ENCODE measurements at regions not wholly inside any gene's neighbourhood (a gene's known extent, or its start where the extent isn't known, plus 50 kb on each side); places are given as distances from the start of the nearest gene placed in this dataset.

DNA sequence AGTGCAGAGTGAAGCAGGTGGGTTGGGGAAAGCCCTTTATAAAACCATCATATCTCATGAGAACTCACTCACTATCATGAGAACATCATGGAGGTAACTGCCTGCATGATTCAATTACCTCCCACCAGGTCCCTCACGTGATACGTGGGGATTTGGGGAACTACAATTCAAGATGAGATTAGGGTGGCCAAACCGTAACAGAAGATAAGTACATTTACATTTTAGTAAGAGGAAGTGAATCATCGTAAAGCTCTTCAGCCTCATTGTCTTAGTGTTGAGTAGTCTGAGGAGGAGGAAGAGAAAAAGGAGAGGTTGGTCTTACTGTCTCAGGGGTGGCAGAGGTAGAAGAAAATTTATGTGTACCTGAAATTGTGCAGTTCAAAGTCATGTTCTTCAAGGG lies 1053.4 kb upstream of the ADGRL4 start:
- TF ChIP-seq GABPA (IDR thresholded peaks at IDR 0.05 in 1 of 2, conservative IDR thresholded peaks at IDR 0.05 in 1 of 2) = no peak
- TF ChIP-seq, protein P1, sequence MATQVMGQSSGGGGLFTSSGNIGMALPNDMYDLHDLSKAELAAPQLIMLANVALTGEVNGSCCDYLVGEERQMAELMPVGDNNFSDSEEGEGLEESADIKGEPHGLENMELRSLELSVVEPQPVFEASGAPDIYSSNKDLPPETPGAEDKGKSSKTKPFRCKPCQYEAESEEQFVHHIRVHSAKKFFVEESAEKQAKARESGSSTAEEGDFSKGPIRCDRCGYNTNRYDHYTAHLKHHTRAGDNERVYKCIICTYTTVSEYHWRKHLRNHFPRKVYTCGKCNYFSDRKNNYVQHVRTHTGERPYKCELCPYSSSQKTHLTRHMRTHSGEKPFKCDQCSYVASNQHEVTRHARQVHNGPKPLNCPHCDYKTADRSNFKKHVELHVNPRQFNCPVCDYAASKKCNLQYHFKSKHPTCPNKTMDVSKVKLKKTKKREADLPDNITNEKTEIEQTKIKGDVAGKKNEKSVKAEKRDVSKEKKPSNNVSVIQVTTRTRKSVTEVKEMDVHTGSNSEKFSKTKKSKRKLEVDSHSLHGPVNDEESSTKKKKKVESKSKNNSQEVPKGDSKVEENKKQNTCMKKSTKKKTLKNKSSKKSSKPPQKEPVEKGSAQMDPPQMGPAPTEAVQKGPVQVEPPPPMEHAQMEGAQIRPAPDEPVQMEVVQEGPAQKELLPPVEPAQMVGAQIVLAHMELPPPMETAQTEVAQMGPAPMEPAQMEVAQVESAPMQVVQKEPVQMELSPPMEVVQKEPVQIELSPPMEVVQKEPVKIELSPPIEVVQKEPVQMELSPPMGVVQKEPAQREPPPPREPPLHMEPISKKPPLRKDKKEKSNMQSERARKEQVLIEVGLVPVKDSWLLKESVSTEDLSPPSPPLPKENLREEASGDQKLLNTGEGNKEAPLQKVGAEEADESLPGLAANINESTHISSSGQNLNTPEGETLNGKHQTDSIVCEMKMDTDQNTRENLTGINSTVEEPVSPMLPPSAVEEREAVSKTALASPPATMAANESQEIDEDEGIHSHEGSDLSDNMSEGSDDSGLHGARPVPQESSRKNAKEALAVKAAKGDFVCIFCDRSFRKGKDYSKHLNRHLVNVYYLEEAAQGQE (IDR thresholded peaks at IDR 0.05) = no peak
- TF ChIP-seq FOXA1 (IDR thresholded peaks at IDR 0.05) = no peak
- TF ChIP-seq YY1 (IDR thresholded peaks at IDR 0.05) = no peak
- no peak for TF ChIP-seq RAD21 (IDR thresholded peaks at IDR 0.05)
- no peak for TF ChIP-seq EGR1 (IDR thresholded peaks at IDR 0.05; ENCODE audit: low read depth in 2 of 2)
- no peak for TF ChIP-seq FOXA2 (IDR thresholded peaks at IDR 0.05)
- no peak for TF ChIP-seq RXRA (IDR thresholded peaks at IDR 0.05)
- TF ChIP-seq, protein P2, sequence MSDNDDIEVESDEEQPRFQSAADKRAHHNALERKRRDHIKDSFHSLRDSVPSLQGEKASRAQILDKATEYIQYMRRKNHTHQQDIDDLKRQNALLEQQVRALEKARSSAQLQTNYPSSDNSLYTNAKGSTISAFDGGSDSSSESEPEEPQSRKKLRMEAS (IDR thresholded peaks at IDR 0.05) = no peak
- TF ChIP-seq, protein P3, sequence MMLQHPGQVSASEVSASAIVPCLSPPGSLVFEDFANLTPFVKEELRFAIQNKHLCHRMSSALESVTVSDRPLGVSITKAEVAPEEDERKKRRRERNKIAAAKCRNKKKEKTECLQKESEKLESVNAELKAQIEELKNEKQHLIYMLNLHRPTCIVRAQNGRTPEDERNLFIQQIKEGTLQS (IDR thresholded peaks at IDR 0.05) = no peak
- no peak for TF ChIP-seq HNF4G (IDR thresholded peaks at IDR 0.05)
- TF ChIP-seq, protein P4, sequence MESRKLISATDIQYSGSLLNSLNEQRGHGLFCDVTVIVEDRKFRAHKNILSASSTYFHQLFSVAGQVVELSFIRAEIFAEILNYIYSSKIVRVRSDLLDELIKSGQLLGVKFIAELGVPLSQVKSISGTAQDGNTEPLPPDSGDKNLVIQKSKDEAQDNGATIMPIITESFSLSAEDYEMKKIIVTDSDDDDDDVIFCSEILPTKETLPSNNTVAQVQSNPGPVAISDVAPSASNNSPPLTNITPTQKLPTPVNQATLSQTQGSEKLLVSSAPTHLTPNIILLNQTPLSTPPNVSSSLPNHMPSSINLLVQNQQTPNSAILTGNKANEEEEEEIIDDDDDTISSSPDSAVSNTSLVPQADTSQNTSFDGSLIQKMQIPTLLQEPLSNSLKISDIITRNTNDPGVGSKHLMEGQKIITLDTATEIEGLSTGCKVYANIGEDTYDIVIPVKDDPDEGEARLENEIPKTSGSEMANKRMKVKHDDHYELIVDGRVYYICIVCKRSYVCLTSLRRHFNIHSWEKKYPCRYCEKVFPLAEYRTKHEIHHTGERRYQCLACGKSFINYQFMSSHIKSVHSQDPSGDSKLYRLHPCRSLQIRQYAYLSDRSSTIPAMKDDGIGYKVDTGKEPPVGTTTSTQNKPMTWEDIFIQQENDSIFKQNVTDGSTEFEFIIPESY (IDR thresholded peaks at IDR 0.05) = no peak
- TF ChIP-seq SP1 (IDR thresholded peaks at IDR 0.05) = no peak
- TF ChIP-seq NR2F2 (IDR thresholded peaks at IDR 0.05) = no peak
- no peak for TF ChIP-seq TAF1 (conservative IDR thresholded peaks at IDR 0.05)
- TF ChIP-seq, protein P5, sequence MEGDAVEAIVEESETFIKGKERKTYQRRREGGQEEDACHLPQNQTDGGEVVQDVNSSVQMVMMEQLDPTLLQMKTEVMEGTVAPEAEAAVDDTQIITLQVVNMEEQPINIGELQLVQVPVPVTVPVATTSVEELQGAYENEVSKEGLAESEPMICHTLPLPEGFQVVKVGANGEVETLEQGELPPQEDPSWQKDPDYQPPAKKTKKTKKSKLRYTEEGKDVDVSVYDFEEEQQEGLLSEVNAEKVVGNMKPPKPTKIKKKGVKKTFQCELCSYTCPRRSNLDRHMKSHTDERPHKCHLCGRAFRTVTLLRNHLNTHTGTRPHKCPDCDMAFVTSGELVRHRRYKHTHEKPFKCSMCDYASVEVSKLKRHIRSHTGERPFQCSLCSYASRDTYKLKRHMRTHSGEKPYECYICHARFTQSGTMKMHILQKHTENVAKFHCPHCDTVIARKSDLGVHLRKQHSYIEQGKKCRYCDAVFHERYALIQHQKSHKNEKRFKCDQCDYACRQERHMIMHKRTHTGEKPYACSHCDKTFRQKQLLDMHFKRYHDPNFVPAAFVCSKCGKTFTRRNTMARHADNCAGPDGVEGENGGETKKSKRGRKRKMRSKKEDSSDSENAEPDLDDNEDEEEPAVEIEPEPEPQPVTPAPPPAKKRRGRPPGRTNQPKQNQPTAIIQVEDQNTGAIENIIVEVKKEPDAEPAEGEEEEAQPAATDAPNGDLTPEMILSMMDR (IDR thresholded peaks at IDR 0.05; ENCODE audit: low read depth, low read length, missing input control) = no peak
- no peak overlapping the region for H3K9ac ChIP-seq (ENCODE audit: low read depth in 1 of 2, low read length in 2 of 2)
- no peak overlapping the region for H3K27ac ChIP-seq (ENCODE audit: low read depth in 1 of 2, low read length in 2 of 2)
- H3K4me1 ChIP-seq (ENCODE audit: control insufficient read depth in 4 of 4, insufficient read depth in 4 of 4, low read length in 3 of 4) = no peaks in the 10 kb centered on the region
- H3K4me3 ChIP-seq (ENCODE audit: low read depth in 1 of 3, low read length in 3 of 3) = no peak overlapping the region
- no peaks in the 10 kb centered on the region for H3K9me3 ChIP-seq (ENCODE audit: control insufficient read depth in 4 of 4, low read length in 3 of 4)
- no peaks in the 10 kb centered on the region for H3K36me3 ChIP-seq (ENCODE audit: control insufficient read depth in 4 of 4, insufficient read depth in 3 of 4, low read depth in 1 of 4, low read length in 3 of 4)
- H3K27me3 ChIP-seq (ENCODE audit: control insufficient read depth in 4 of 4, insufficient read depth in 4 of 4, low read length in 3 of 4) = no peaks in the 10 kb centered on the region
- no peak for DNase-seq (ENCODE audit: low spot score)
- 77% methylated on average over 4 of the region's 4 CpGs for WGBS

DNA sequence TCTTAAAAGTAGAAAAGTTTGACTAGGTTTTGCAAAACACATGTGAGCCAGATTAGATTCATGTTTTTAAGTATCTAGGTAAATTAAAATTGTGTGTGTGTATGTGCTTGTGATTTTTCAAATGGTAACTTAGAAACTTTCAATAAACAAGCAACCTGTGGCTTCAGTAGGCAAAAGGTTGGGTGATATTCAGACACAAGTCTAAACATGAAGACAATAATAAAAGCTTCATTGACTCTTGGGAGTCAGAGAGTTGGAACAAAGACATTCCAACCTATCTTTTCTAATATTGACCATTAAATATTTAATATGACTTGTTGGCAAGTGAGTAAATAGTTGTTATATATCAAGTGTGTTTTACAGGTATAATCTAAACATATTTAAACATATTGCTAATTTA lies 1049.6 kb upstream of the ADGRL4 start:
- Histone ChIP-seq H3K27ac (ENCODE audit: low read depth in 1 of 2, low read length in 2 of 2) (no peak overlapping the region), H3K4me1 (ENCODE audit: control insufficient read depth in 4 of 4, insufficient read depth in 4 of 4, low read length in 3 of 4) (no peaks in the 10 kb centered on the region), H3K9me3 (ENCODE audit: control insufficient read depth in 4 of 4, low read length in 3 of 4) (no peaks in the 10 kb centered on the region), H3K36me3 (ENCODE audit: control insufficient read depth in 4 of 4, insufficient read depth in 3 of 4, low read depth in 1 of 4, low read length in 3 of 4) (no peaks in the 10 kb centered on the region), H3K27me3 (ENCODE audit: control insufficient read depth in 4 of 4, insufficient read depth in 4 of 4, low read length in 3 of 4) (no peaks in the 10 kb centered on the region), H3K4me3 (ENCODE audit: low read depth in 1 of 3, low read length in 3 of 3) (no peak overlapping the region), H3K9ac (ENCODE audit: low read depth in 1 of 2, low read length in 2 of 2) (no peak overlapping the region)
- TF ChIP-seq FOXA1 (IDR thresholded peaks at IDR 0.05) = no peak
- DNase-seq (ENCODE audit: low spot score) = no peak

All from liver (tissue), 8 donors.